SH-SY5Y (cell line): ENCODE measurements at regions not wholly inside any gene's neighbourhood (a gene's known extent, or its start where the extent isn't known, plus 50 kb on each side); places are given as distances from the start of the nearest gene placed in this dataset.

Experiments
- GATA2 ChIP-seq: IDR thresholded peaks from 2 replicates; pipeline ENCODE4 v1.6.1; 2011; ENCODE audit warnings: mild to moderate bottlenecking, low read depth, low read length
- GATA3 ChIP-seq: IDR thresholded peaks from 2 replicates; pipeline ENCODE4 v1.6.1; 2011; ENCODE audit warnings: low read depth, mild to moderate bottlenecking, low read length, moderate library complexity

GRCh38 chr1:213675043-213675442 lies 312.7 kb upstream of the PROX1 start:
- TF ChIP-seq GATA2 (no peak), GATA3 (no peak)
